GM12891 (cell line): ENCODE measurements at regions not wholly inside any gene's neighbourhood (a gene's known extent, or its start where the extent isn't known, plus 50 kb on each side); places are given as distances from the start of the nearest gene placed in this dataset.
"Not testable (repeated sequence)": the region's sequence is repeated elsewhere in the genome, so short reads cannot be mapped to it uniquely, and the experiment has no call there.

Experiments used
- DNase-seq: peaks from one replicate; pipeline ENCODE4 v3.0.0; 2011; ENCODE audit warnings: low spot score; ENCODE audit not compliant: insufficient read length
- FAIRE-seq: peaks from 2 replicates; lab custom pipeline; 2011; peaks lifted over from hg19 to GRCh38; lab: Jason Lieb, UNC
- PAX5 ChIP-seq: IDR thresholded peaks from 2 replicates; pipeline ENCODE4 v1.6.1; 2011; ENCODE audit warnings: low read length, moderate library complexity, mild to moderate bottlenecking; ENCODE audit not compliant: insufficient read depth, severe bottlenecking
- POLR2A ChIP-seq: IDR thresholded peaks from 2 replicates; pipeline ENCODE4 v1.6.1; 2011; ENCODE audit warnings: low read depth, low read length, control low read depth
- POLR2AphosphoS5 ChIP-seq: IDR thresholded peaks from 2 replicates; pipeline ENCODE4 v1.6.1; 2011; ENCODE audit warnings: low read depth, low read length, control low read depth
- POU2F2 ChIP-seq: IDR thresholded peaks from 2 replicates; pipeline ENCODE4 v1.6.1; 2011; ENCODE audit warnings: low read depth, mild to moderate bottlenecking, control low read depth, low read length, moderate library complexity
- SPI1 ChIP-seq: IDR thresholded peaks from 2 replicates; pipeline ENCODE4 v1.6.1; 2011; ENCODE audit warnings: low read depth, low read length, control low read depth
- TAF1 ChIP-seq: IDR thresholded peaks from 2 replicates; pipeline ENCODE4 v1.6.1; 2011; ENCODE audit warnings: low read depth, low read length, control low read depth

GRCh38 chr7:96822824-96823223, 113.2 kb upstream of the SEM1 start:
- no peak for FAIRE-seq
- TF ChIP-seq SPI1 (no peak), PAX5 (no peak), POLR2AphosphoS5 (no peak), POU2F2 (no peak), TAF1 (no peak)
- no peak for DNase-seq

- TF ChIP-seq TAF1 (no peak), PAX5 (no peak), POLR2AphosphoS5 (no peak), POU2F2 (no peak), SPI1 (no peak), POLR2A (no peak)
- DNase-seq (no peak), FAIRE-seq (no peak)
Observed at GRCh38 chr7:96823274-96823673, 113.6 kb upstream of the SEM1 start.

- no peak for TF ChIP-seq POLR2A
- no peak for TF ChIP-seq POU2F2
- TF ChIP-seq POLR2AphosphoS5 = no peak
- DNase-seq = no peak
- no peak for FAIRE-seq
Observed at GRCh38 chr7:96824686-96825085, 115.0 kb upstream of the SEM1 start.

- TF ChIP-seq TAF1 = no peak
- no peak for FAIRE-seq
Observed at GRCh38 chr7:96825285-96825684, 115.6 kb upstream of the SEM1 start.

GRCh38 chr7:96826089-96826488, 116.4 kb upstream of the SEM1 start:
- no peak for TF ChIP-seq SPI1
- no peak for TF ChIP-seq POLR2AphosphoS5
- TF ChIP-seq POU2F2 = no peak
- TF ChIP-seq TAF1 = no peak
- no peak for TF ChIP-seq PAX5
- TF ChIP-seq POLR2A = no peak
- FAIRE-seq = no peak

More at GRCh38 chr7:96825285-96825684, 115.6 kb upstream of the SEM1 start:
- DNase-seq = no peak

GRCh38 chr7:96827701-96828100, 118.1 kb upstream of the SEM1 start:
- DNase-seq (no peak), FAIRE-seq (no peak)
- TF ChIP-seq PAX5 = no peak
- TF ChIP-seq SPI1 = no peak
- no peak for TF ChIP-seq POLR2AphosphoS5
- no peak for TF ChIP-seq POU2F2
- TF ChIP-seq POLR2A = no peak
- no peak for TF ChIP-seq TAF1

More at GRCh38 chr7:96826089-96826488, 116.4 kb upstream of the SEM1 start:
- no peak for DNase-seq

GRCh38 chr7:96829121-96829520, 119.5 kb upstream of the SEM1 start:
- not testable (repeated sequence) for FAIRE-seq, DNase-seq

- no peak for DNase-seq
- FAIRE-seq = no peak
- no peak for TF ChIP-seq SPI1
- no peak for TF ChIP-seq PAX5
- no peak for TF ChIP-seq POLR2A
- TF ChIP-seq TAF1 = no peak
- TF ChIP-seq POU2F2 = no peak
- no peak for TF ChIP-seq POLR2AphosphoS5
Observed at GRCh38 chr7:96831446-96831845, 121.8 kb upstream of the SEM1 start.

GRCh38 chr7:96832092-96832662, 122.5 kb upstream of the SEM1 start:
- TF ChIP-seq PAX5 = no peak
- no peak for TF ChIP-seq POLR2AphosphoS5
- no peak for TF ChIP-seq POLR2A
- TF ChIP-seq POU2F2 = no peak
- no peak for TF ChIP-seq SPI1
- no peak for TF ChIP-seq TAF1
- FAIRE-seq (no peak), DNase-seq (no peak)

- TF ChIP-seq POU2F2 = no peak
- TF ChIP-seq TAF1 = no peak
- no peak for TF ChIP-seq POLR2AphosphoS5
- TF ChIP-seq SPI1 = no peak
- no peak for TF ChIP-seq POLR2A
- TF ChIP-seq PAX5 = no peak
- DNase-seq = no peak
- no peak for FAIRE-seq
Observed at GRCh38 chr7:96833676-96834453, 124.2 kb upstream of the SEM1 start.

- FAIRE-seq = no peak
- no peak for TF ChIP-seq POU2F2
- no peak for TF ChIP-seq PAX5
- no peak for TF ChIP-seq SPI1
- no peak for TF ChIP-seq POLR2AphosphoS5
- TF ChIP-seq TAF1 = no peak
- no peak for TF ChIP-seq POLR2A
- no peak for DNase-seq
Observed at GRCh38 chr7:96836456-96836855, 126.8 kb upstream of the SEM1 start.
